ENCODE measurements at regions not wholly inside any gene's neighbourhood (a gene's known extent, or its start where the extent isn't known, plus 50 kb on each side); places are given as distances from the start of the nearest gene placed in this dataset.

DNA sequence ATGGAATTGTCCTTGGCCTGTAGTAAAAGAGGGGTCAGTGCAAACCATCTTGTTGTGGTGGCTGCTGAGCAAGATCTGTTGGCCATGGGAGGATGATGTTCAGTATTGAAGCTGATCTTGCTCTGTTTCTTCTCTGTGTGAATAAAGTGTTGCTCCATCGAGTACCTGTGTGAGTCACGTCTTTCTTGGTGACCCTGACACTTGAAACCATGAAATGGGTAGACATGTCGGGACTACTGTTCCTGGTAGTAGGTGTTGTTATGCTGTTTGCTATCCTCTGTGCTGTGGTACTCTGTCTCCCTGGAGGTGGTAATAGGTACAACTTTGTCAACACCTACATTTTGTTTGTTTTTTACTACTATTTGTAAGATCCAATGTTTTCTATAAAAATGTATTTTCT lies 330.6 kb downstream of the MDFIC start:
- ATAC-seq (no peak), DNase-seq (no peak)
- H3K4me1 ChIP-seq, result no peaks in the 10 kb centered on the region
- no peaks in the 10 kb centered on the region for H3K36me3 ChIP-seq
- WGBS, 4 donors, result 95 to 100% (median 98%) methylated on average over 3 of the region's 3 CpGs
- TF ChIP-seq POLR2A (IDR thresholded peaks at IDR 0.05), result no peak
- TF ChIP-seq, protein P1, sequence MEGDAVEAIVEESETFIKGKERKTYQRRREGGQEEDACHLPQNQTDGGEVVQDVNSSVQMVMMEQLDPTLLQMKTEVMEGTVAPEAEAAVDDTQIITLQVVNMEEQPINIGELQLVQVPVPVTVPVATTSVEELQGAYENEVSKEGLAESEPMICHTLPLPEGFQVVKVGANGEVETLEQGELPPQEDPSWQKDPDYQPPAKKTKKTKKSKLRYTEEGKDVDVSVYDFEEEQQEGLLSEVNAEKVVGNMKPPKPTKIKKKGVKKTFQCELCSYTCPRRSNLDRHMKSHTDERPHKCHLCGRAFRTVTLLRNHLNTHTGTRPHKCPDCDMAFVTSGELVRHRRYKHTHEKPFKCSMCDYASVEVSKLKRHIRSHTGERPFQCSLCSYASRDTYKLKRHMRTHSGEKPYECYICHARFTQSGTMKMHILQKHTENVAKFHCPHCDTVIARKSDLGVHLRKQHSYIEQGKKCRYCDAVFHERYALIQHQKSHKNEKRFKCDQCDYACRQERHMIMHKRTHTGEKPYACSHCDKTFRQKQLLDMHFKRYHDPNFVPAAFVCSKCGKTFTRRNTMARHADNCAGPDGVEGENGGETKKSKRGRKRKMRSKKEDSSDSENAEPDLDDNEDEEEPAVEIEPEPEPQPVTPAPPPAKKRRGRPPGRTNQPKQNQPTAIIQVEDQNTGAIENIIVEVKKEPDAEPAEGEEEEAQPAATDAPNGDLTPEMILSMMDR (IDR thresholded peaks at IDR 0.05), result no peak
- no peak overlapping the region for H3K27ac ChIP-seq
- peaks cover 0 to 6% (median 0%) of the 10 kb centered on the region in 12 donors for H3K9me3 ChIP-seq
- H3K27me3 ChIP-seq, result no peaks in the 10 kb centered on the region
- intact Hi-C loops (cut with DNase I), result no loop called here
- no peak overlapping the region for H3K4me3 ChIP-seq

DNA sequence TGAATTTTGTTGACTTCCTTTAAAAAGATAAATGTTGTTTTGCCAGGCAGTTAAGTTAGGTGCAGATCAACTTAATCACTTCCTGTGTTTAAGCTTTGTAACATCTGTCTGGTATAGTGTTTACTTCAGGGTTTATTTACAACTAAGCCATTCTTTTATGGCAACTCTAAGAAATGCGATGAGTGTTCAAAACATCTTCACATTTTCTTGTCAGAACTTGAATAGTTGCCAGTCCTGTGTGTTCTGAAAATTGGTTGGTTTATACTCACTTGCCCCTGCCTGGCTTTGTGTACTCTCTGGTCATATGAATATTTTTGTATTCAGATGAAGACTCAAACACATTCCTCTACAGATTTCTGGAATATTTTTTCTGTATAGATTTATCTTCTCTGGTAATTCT lies 327.2 kb downstream of the MDFIC start:
- H3K36me3 ChIP-seq, result no peaks in the 10 kb centered on the region
- H3K9me3 ChIP-seq, result peaks cover 0 to 18% (median 2%) of the 10 kb centered on the region in 12 donors
- ATAC-seq, result no peak
- H3K4me3 ChIP-seq, result no peak overlapping the region
- intact Hi-C loops (cut with DNase I), result no loop called here
- H3K27me3 ChIP-seq, result no peaks in the 10 kb centered on the region
- no peak overlapping the region for H3K27ac ChIP-seq
- no peak for DNase-seq
- H3K4me1 ChIP-seq, result no peaks in the 10 kb centered on the region
- 43 to 67% (median 47%) methylated on average over 1 of the region's 1 CpG for WGBS, 4 donors
- no peak for TF ChIP-seq POLR2A (IDR thresholded peaks at IDR 0.05)
- TF ChIP-seq, protein P1 (IDR thresholded peaks at IDR 0.05), result no peak

DNA sequence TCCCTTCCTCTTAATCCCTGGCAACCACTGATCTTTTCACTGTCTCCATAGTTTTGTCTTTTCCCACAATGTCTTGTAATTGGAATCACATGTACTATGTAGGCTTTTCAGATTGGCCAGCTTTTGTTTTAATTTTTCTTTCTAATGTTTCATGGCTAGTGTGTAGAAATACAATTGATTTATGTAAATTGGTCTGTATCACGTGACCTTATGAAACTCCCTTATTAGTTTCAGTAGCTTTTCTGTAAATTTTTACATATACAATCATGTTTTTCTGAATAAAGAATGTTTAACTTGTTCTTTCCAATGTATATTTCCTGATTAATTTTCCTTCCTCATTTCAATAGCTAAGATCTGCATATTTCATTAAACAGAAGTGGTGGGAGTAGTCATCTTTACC lies 319.3 kb downstream of the MDFIC start:
- no peaks in the 10 kb centered on the region for H3K36me3 ChIP-seq
- intact Hi-C loops (cut with DNase I), result no loop called here

DNA sequence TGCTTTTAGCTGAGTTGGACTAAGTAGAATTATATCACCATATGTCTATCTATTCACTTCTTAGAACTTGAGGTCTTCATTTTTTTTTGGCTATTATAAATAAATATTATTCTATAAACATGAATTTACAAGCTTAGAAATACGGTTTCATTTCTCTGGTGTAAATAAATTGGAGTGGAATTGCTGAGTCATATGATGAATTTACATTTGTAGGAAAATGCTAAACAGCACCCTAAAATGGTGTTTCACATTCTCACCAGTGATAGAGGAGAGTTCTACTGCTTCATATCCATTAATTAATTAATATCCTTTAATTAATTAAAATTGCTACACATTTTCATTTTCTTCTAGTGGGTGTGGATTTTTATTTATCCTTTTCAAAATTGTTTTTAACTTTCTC lies 318.3 kb downstream of the MDFIC start:
- Histone ChIP-seq H3K9me3 (peaks cover 0 to 17% (median 6%) of the 10 kb centered on the region in 12 donors), H3K36me3 (no peaks in the 10 kb centered on the region), H3K4me3 (no peak overlapping the region), H3K27me3 (no peaks in the 10 kb centered on the region), H3K27ac (no peak overlapping the region), H3K4me1 (no peaks in the 10 kb centered on the region)
- ATAC-seq (no peak), DNase-seq (no peak)
- intact Hi-C loops (cut with DNase I), result no loop called here
- WGBS, 4 donors, result 67 to 84% (median 76%) methylated on average over 1 of the region's 1 CpG
- TF ChIP-seq, protein P1 (IDR thresholded peaks at IDR 0.05), result no peak
- no peak for TF ChIP-seq POLR2A (IDR thresholded peaks at IDR 0.05)

More for the DNA sequence above, 319.3 kb downstream of the MDFIC start:
- ATAC-seq (no peak), DNase-seq (no peak)
- no peaks in the 10 kb centered on the region for H3K4me1 ChIP-seq
- no peak overlapping the region for H3K27ac ChIP-seq
- no peaks in the 10 kb centered on the region for H3K27me3 ChIP-seq
- peaks cover 0 to 15% (median 3%) of the 10 kb centered on the region in 12 donors for H3K9me3 ChIP-seq
- H3K4me3 ChIP-seq, result no peak overlapping the region
- 85 to 92% (median 87%) methylated on average over 1 of the region's 1 CpG for WGBS, 4 donors
- TF ChIP-seq, protein P1 (IDR thresholded peaks at IDR 0.05), result no peak
- no peak for TF ChIP-seq POLR2A (IDR thresholded peaks at IDR 0.05)

Data from heart left ventricle (tissue), 16 donors.